VCaP (cell line): ENCODE measurements at regions not wholly inside any gene's neighbourhood (a gene's known extent, or its start where the extent isn't known, plus 50 kb on each side); places are given as distances from the start of the nearest gene placed in this dataset.
A peak's percentile ranks its signal among the peaks of the same experiment; 100 is the strongest.

Experiments used
- H3K27ac ChIP-seq: fragments of 450-650 bp; 2 replicates; pipeline ENCODE4 v1.5.1; 2017
- CTCF ChIP-seq: fragments of 450-650 bp; conservative IDR thresholded peaks from 2 replicates; pipeline ENCODE4 v1.5.1; 2017; ENCODE audit warnings: mild to moderate bottlenecking, moderate library complexity

GRCh38 chr3:31047673-31048072 is 153.2 kb upstream of the GADL1 start:
- no peak for TF ChIP-seq CTCF
- peak overlapping the region; percentile 62 for H3K27ac ChIP-seq

- TF ChIP-seq CTCF = no peak
- peak overlapping the region; percentile 62 for H3K27ac ChIP-seq
Observed at GRCh38 chr3:31048143-31048542, 153.7 kb upstream of the GADL1 start.

- no peak for TF ChIP-seq CTCF
- no peak overlapping the region for H3K27ac ChIP-seq
Observed at GRCh38 chr3:31050296-31050695, 155.8 kb upstream of the GADL1 start.

GRCh38 chr3:31051226-31051625 is 156.8 kb upstream of the GADL1 start:
- H3K27ac ChIP-seq = no peak overlapping the region
- TF ChIP-seq CTCF = no peak

- no peak for TF ChIP-seq CTCF
- no peak overlapping the region for H3K27ac ChIP-seq
Observed at GRCh38 chr3:31053299-31053698, 158.8 kb upstream of the GADL1 start.

- H3K27ac ChIP-seq = no peak overlapping the region
- no peak for TF ChIP-seq CTCF
Observed at GRCh38 chr3:31054032-31054431, 159.6 kb upstream of the GADL1 start.

- no peak overlapping the region for H3K27ac ChIP-seq
- no peak for TF ChIP-seq CTCF
Observed at GRCh38 chr3:31055757-31056156, 161.3 kb upstream of the GADL1 start.

- TF ChIP-seq CTCF = no peak
- no peak overlapping the region for H3K27ac ChIP-seq
Observed at GRCh38 chr3:31057891-31058290, 163.4 kb upstream of the GADL1 start.
